ENCODE measurements at regions not wholly inside any gene's neighbourhood (a gene's known extent, or its start where the extent isn't known, plus 50 kb on each side); places are given as distances from the start of the nearest gene placed in this dataset.

- no peak for DNase-seq (ENCODE audit: low read depth)
Measured at GRCh38 chr15:45743426-45744235, 108.8 kb downstream of the SQOR start.

- no peak for DNase-seq (ENCODE audit: low read depth)
Measured at GRCh38 chr15:45744236-45744589, 109.4 kb downstream of the SQOR start.

GRCh38 chr15:45747426-45747825, 112.6 kb downstream of the SQOR start:
- DNase-seq (ENCODE audit: low read depth) = no peak

- DNase-seq (ENCODE audit: low read depth) = no peak
Measured at GRCh38 chr15:45751629-45752028, 116.8 kb downstream of the SQOR start.

GRCh38 chr15:45759936-45760335, 125.1 kb downstream of the SQOR start:
- DNase-seq (ENCODE audit: low read depth) = no peak

GRCh38 chr15:45762726-45763125, 127.9 kb downstream of the SQOR start:
- no peak for DNase-seq (ENCODE audit: low read depth)

- no peak for DNase-seq (ENCODE audit: low read depth)
Measured at GRCh38 chr15:45763170-45763869, 128.5 kb downstream of the SQOR start.

- DNase-seq (ENCODE audit: low read depth) = no peak
Measured at GRCh38 chr15:45773149-45773548, 138.3 kb downstream of the SQOR start.

GRCh38 chr15:45776772-45777171, 141.9 kb downstream of the SQOR start:
- DNase-seq (ENCODE audit: low read depth) = no peak

- no peak for DNase-seq (ENCODE audit: low read depth)
Measured at GRCh38 chr15:45777781-45778180, 143.0 kb downstream of the SQOR start.

GRCh38 chr15:45780352-45780751, 145.5 kb downstream of the SQOR start:
- no peak for DNase-seq (ENCODE audit: low read depth)

GRCh38 chr15:45784656-45785055, 149.8 kb downstream of the SQOR start:
- DNase-seq (ENCODE audit: low read depth) = no peak

GRCh38 chr15:45785897-45786296, 151.1 kb downstream of the SQOR start:
- DNase-seq (ENCODE audit: low read depth) = no peak

- no peak for DNase-seq (ENCODE audit: low read depth)
Measured at GRCh38 chr15:45790325-45790943, 155.6 kb downstream of the SQOR start.

- DNase-seq (ENCODE audit: low read depth) = no peak
Measured at GRCh38 chr15:45794304-45794703, 159.5 kb downstream of the SQOR start.

GRCh38 chr15:45794712-45795439, 160.0 kb downstream of the SQOR start:
- no peak for DNase-seq (ENCODE audit: low read depth)

- no peak for DNase-seq (ENCODE audit: low read depth)
Measured at GRCh38 chr15:45795440-45796069, 160.7 kb downstream of the SQOR start.

GRCh38 chr15:45796433-45796832, 161.6 kb downstream of the SQOR start:
- no peak for DNase-seq (ENCODE audit: low read depth)

GRCh38 chr15:45799508-45799907, 164.7 kb downstream of the SQOR start:
- no peak for DNase-seq (ENCODE audit: low read depth)

GRCh38 chr15:45801543-45801942, 166.7 kb downstream of the SQOR start:
- DNase-seq (ENCODE audit: low read depth) = no peak

GRCh38 chr15:45802140-45802539, 167.3 kb downstream of the SQOR start:
- no peak for DNase-seq (ENCODE audit: low read depth)

GRCh38 chr15:45804028-45804427, 169.2 kb downstream of the SQOR start:
- no peak for DNase-seq (ENCODE audit: low read depth)
